ENCODE measurements at regions not wholly inside any gene's neighbourhood (a gene's known extent, or its start where the extent isn't known, plus 50 kb on each side); places are given as distances from the start of the nearest gene placed in this dataset.
A peak's percentile ranks its signal among the peaks of the same experiment; 100 is the strongest.
"Not testable (repeated sequence)": the region's sequence is repeated elsewhere in the genome, so short reads cannot be mapped to it uniquely, and the experiment has no call there.

DNA sequence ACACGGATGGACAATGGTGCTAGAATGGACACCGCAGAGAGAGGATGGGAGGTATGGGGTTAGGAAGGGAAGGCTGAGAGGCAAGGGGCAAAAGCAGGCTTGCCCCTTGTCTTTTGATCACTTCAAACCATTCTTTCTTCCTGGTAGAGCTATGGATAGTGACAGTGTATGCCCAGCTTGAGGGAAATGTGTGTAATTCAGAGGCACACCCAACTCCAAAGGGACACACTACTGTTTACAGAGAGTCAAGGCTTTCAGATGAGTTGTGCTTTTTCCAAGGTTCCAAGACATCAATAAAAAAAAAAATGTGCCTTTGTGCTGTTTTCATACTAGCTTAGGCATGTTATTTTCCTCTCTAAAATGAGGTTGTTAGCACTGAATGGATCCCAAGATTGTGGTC lies 185.0 kb downstream of the MCHR2 start:
- no peak for DNase-seq

DNA sequence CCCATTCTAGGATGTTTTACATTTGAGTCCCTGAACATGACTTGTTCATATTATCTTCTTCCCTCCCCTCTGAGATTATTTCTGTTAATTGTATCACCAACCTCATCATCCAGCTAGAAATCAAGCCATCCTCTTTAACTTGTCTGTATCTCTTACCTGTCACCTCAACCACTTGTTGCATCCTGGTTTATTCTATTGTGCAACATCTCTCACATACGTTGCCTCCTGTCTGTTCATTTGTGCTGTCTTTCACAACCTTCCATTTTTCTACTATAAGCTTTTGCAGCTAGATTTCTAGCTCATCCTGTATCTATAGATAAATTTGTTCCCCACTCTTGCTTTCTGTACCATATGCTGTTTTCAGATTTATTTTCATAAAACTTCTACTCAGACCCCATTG lies 183.7 kb downstream of the MCHR2 start:
- no peak for DNase-seq

DNA sequence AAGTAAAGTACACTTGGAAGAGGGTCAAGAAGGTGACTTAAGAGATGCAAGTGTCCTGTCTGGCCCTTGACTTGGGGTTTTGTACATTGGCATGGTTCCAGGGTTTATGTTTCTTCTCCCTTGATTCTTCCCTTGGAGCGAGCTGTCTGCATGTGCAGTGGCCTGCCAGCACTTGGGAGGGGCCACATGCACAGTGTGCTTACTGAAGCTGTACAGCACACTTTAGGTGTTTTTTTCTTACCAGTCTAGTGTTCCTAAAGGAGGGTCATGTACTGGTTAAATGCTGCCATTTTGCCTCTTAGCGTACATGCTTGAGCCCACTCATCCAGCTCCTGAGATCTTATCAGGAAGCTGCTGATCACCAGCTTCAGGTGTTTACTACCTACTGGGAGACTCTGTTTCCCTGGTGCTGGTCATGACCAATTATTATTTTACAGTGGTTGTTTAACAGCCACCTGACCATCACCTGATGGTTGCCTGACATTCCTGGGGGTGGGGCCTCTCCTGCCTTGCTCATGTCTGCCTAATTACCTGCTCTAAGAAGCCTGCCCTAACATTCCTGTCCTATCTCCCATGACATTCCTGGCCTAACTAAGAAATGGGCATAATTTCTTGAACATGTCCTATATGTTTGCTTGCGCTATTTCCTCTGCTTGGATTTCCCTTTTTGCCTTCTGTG lies 182.9 kb downstream of the MCHR2 start:
- no peak for DNase-seq

- no peak for DNase-seq
Observed at GRCh38 chr6:99811636-99812035, 182.4 kb downstream of the MCHR2 start.

GRCh38 chr6:99813565-99813964 lies 180.5 kb downstream of the MCHR2 start:
- DNase-seq, result no peak

GRCh38 chr6:99814230-99814928 lies 179.6 kb downstream of the MCHR2 start:
- DNase-seq, result no peak

DNA sequence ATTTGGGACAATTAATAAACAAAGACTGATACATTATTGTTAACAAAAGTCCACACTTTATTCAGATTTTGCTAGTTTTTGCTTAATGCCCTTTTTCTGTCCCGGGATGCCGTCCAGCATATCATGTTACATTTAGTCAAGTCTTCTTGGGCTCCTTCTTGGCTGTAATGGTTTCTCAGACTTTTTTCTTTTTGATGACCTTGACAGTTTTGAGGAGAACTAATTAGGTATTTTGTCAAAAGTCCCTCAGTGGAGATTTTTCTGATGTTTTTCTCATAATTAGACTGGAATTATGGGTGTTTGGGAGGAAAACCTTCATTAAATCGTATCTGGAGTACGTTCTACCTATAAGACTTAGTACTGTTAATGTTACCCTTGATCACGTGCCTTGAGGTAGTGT lies 177.2 kb downstream of the MCHR2 start:
- no peak for DNase-seq

DNA sequence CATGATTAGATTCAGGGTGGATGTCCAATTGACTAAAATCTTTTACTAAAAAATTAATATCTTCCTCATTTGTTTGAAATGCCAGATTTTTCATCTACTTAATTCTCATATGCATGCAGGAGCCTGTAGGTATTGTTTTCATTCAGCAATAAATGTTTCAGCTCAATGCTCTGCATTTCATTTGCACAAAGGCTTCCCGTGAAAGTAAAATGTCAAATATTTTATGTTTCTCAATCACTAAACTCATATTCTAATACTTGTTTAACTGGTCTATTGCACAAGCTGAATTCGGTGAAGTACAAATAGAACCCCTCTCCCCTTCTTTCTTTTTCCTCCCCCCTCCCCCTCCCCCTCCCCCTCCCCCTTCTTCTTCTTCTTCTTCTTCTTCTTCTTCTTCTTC lies 175.9 kb downstream of the MCHR2 start:
- DNase-seq, result no peak

DNA sequence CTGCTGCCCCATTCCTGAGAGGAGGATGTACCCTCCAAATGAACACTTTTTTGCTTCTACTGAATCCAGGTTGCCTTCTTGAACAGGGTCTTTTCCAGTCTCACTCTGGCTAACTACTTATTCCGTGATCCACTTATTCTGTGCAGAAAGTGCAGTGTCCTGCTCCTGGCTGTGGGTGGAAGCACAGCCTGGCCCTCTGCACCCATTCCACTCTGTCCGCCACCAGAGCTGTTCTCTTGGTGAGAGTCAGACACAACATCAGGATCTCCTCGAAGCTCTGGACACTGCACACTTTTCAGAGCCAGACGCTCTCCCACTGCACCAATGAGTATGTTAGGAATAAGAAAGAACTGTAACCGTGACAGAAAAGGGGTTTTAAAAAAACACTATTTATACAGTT lies 174.2 kb downstream of the MCHR2 start:
- no peak for DNase-seq

GRCh38 chr6:99821164-99821563 lies 172.9 kb downstream of the MCHR2 start:
- no peak for DNase-seq

DNA sequence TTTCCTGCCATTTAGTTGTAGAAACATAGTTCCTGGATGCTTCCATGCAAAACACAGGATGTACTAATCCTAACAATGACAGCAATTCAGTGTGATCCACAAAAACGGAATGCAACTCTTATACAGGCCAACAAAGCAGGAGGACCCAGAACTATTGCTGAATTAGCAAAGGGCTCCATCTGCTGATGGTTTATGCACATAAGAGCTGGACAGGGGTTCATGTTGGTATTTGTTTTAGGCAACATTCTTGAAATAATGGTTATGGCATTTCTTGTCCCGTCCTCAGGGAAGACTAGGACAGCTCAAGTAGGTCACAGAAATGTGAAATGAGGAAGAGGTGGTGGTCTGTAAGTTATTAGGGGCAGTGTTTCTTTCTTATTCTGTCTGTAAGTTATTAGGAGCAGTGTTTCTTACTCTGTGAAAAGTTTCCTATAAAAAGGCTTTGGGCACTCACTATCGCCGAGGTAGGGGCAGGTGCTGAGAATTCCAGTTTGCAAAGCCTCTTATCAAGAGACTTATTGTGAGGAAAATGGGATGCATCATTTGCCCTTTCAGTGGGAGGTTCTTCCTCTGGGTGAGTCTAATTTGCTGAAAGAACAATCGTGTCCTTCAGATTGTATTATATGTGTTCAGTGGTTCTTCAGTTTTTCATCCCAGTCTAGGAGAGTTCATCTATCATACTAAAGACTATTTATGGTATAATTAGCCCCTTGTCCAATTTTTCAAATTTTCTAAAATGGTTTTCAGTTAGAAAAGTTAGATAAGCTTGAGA lies 171.1 kb downstream of the MCHR2 start:
- DNase-seq, result peak; percentile 8

DNA sequence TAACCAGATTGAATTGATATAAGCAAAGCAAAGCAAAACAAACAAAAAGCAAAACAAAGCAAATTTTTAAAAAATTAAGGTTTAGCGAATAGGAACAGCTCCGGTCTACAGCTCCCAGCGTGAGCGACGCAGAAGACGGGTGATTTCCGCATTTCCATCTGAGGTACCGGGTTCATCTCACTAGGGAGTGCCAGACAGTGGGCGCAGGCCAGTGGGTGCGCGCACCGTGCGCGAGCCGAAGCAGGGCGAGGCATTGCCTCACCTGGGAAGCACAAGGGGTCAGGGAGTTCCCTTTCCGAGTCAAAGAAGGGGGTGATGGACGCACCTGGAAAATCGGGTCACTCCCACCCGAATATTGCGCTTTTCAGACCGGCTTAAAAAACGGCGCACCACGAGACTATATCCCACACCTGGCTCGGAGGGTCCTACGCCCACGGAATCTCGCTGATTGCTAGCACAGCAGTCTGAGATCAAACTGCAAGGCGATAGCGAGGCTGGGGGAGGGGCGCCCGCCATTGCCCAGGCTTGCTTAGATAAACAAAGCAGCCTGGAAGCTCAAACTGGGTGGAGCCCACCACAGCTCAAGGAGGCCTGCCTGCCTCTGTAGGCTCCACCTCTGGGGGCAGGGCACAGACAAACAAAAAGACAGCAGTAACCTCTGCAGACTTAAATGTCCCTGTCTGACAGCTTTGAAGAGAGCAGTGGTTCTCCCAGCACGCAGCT lies 170.3 kb downstream of the MCHR2 start:
- not testable (repeated sequence) for DNase-seq

DNA sequence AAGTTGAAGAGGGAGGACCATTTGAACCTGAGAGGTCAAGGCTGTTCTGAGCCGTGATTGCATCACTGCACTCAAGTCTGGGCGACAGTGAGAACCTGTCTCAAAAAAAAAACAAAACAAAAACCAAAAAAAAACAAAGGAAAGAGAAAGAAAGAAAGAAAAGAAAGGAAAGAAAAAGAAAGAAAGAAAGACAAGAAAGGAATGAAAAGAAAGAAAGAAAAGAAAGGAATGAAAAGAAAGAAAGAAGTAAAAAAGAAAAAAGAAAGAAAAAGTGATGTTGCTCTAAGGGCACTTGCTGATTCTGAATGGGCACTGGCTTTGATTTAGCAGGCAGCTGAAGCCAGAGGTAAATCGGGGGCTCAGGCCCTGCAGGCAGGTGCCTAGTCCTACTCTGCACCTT lies 161.0 kb downstream of the MCHR2 start:
- no peak for DNase-seq

DNA sequence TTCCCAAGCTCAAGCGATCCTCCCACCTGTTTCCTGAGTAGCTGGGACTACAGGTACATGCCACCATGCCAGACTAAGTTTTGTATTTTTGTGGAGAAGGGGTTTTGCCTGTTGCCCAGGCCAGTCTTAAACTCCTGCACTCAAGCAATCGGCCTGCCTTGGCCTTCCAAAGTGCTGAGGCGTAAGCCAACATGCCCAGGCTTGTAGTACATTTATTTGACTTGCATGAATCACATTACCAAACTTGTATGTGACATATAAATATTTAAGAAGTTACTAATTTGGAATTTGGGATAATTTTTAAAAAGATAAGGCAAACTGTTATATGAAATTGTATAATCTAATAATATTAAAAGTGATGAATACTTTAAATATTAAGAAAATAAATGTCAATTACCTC lies 157.6 kb downstream of the MCHR2 start:
- no peak for DNase-seq

DNA sequence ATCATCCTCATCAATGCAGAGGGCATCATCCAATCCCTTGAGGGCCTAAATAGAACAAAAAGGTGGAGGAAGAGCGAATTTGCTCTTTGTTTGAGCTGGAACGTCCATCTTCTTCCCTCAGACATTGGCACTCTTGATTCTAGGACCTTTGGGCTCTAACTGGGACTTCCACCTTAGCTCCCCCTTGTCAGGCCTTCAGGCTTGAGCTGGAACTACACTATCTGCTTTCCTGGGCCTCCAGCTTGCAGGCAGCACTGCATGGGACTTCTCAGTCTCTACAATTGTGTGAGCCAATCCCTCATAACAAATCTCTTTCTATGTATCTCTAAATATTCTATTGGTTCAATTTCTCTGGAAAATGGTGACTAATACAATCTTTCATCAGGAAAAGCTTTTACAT lies 155.4 kb downstream of the MCHR2 start:
- no peak for DNase-seq

DNA sequence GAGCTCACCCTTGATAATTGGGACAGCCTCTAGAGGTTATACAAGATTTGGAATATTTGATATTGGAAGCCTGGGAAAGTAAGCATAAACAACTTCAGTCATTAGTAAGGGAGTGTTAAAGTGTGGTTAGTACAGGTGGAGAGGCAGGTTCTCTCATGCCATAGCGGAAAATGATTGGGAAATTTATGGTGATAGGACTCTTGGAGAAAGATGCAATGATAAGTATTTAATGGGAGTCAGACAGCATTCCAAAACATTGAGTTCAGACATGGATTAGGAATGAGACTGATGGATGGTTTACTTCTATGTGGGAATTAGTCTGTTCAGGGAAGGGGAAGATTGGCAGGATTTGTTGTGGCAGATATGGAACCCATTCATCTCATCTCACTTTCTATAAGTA lies 152.7 kb downstream of the MCHR2 start:
- no peak for DNase-seq

- DNase-seq, result no peak
Observed at GRCh38 chr6:99846006-99846405, 148.0 kb downstream of the MCHR2 start.

DNA sequence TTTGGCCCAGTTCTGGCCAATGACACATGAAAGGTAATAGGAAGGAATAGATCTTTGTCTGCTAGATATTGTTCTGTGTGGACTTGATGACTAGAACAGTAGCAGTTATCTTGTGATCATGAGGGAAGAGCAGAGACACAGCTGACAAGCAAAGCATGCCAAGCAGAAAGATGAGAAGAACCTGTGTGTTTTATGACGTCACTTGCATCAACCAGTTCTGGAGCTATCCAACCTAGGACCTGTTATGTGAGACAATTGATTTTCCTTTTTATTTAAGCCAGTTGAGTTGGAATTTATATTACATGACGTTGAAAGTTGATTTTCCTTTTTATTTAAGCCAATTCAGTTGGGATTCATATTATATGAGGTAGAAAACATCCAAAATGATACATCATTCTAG lies 143.2 kb downstream of the MCHR2 start:
- DNase-seq, result no peak

- DNase-seq, result no peak
Observed at GRCh38 chr6:99852031-99852430, 142.0 kb downstream of the MCHR2 start.

GRCh38 chr6:99867026-99867425 lies 127.0 kb downstream of the MCHR2 start:
- no peak for DNase-seq

- peak; percentile 74 for DNase-seq
Observed at GRCh38 chr6:99868074-99868702, 125.8 kb downstream of the MCHR2 start.

Measured in CD4-positive, alpha-beta T cell treated with Interleukin-6 for 4 hours (primary cell).